ENCODE measurements at regions not wholly inside any gene's neighbourhood (a gene's known extent, or its start where the extent isn't known, plus 50 kb on each side); places are given as distances from the start of the nearest gene placed in this dataset.
A peak's percentile ranks its signal among the peaks of the same experiment; 100 is the strongest.
"Not testable (repeated sequence)": the region's sequence is repeated elsewhere in the genome, so short reads cannot be mapped to it uniquely, and the experiment has no call there.

DNA sequence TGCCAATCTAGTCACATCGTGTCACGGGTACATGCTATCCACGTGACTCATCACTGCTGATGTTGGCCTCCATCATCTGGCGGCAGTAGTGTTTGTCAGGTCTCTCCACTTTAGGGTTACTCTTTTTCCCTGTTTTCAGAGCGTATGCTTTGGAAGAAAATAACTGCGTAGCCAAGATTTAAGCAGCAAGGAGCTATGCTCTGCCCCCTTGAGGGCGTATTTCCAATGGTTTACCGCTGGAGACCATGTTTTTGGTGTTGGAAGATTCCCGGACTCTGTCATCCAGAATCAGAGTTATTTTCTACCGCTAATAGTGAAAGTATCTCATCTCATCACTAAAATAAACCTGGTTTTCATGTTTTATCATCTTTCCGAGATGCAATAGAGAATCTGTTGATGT, 306.5 kb downstream of the C6orf118 start:
- DNase-seq (ENCODE audit: low spot score) = no peak

GRCh38 chr6:165002358-165002757, 307.0 kb downstream of the C6orf118 start:
- DNase-seq (ENCODE audit: low spot score) = no peak

- no peak for DNase-seq (ENCODE audit: low spot score)
These were observed 307.8 kb downstream of the C6orf118 start for GRCh38 chr6:165001502-165002157.

- DNase-seq (ENCODE audit: low spot score) = no peak
These were observed 311.1 kb downstream of the C6orf118 start for GRCh38 chr6:164998297-164998696.

DNA sequence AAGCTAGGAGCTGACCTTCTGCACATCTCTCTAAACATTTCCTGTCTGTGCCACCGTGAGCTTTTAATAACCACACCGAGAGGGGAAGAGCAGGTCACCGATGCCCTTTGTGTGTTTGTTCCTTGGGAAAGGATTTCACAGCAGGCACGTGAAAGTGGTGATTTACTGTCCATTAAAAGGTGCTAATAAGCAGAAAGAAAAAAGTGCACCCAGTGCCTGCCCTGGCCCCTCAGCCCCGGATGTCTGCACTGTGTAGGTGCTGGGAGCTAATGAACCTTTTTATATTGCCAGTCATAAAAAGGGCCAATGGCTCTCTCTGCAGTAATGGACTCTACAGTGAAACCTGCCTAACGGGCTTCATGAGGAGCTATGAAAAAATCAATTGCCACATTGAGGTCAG, 312.6 kb downstream of the C6orf118 start:
- DNase-seq (ENCODE audit: low spot score) = no peak

DNA sequence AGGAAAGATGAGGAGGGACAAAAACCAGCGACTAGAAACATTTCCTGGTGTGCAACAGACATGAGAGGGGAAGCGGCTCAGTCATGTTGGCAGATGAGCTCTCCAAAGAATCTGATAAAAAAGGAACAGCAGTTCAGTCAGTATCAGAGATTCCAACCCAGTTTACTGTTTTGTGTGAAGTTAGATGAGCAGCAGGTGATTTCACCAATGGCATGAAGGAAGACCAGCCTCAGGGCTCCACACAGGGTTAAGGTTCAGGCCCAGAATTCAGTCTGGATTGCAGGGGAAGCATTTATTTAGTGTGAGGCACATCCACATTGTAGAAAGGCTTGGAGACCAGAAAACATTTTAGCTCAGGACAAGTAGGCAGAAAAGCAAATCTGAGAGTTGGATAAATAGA, 317.8 kb downstream of the C6orf118 start:
- no peak for DNase-seq (ENCODE audit: low spot score)

DNA sequence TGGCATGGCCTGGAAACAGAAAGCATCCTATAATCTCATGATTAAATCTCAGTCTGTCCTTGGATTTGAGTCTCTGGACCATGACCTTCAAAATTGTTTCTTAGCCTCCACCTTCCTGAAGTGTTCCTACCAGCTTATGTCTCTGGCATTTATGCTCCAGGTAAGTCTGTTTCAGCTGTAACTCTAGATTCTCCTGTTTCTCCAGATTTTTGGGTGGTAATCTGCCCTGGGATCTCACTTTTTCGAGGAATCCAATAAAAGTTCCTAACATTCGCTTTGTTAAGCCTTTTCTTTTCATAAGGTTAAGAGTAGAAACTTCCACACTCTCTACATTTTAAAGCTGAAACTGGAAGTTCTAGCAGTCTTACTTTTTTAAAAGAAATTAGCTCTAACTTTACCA, 318.5 kb downstream of the C6orf118 start:
- DNase-seq (ENCODE audit: low spot score) = no peak

GRCh38 chr6:164982389-164982788, 327.0 kb downstream of the C6orf118 start:
- no peak for DNase-seq (ENCODE audit: low spot score)

- DNase-seq (ENCODE audit: low spot score) = no peak
These were observed 342.3 kb downstream of the C6orf118 start for GRCh38 chr6:164967102-164967501.

DNA sequence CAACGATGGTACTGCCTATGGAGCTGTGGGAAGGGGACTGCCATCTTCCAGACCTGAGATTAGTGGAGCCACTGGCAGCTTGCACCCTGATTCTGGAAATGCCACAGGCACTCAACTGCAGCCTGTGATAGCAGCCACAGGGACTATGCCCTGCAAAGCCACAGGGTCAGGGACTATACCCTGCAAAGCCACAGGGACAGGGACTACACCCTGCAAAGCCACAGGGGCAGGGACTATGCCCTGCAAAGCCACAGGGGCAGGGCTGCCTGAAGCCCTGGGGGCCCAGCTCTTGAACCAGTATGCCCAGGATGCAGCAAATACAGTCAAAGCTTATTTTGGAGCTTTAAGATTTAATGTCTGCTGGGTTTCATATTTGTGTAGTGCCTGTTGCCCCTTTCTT, 346.6 kb downstream of the C6orf118 start:
- no peak for DNase-seq (ENCODE audit: low spot score)

DNA sequence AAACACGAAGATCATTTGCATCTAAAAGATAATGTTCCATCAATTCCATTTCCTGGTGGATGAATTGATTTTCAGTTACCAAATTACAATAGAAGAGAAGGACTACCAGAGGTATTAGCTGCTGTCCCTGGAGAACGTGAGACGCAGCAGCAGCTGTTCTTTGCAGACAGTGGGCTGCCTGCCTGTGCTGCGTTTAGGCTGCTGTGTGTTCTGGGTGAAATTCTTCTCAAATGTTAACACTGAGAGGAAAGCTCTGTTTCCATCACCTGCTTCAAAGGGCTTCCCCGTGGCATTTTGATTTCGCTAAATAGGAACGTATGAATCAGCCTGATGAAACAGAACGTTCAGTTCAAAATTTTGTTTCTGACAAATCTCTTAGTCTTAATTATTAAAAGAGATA, 362.2 kb downstream of the C6orf118 start:
- DNase-seq (ENCODE audit: low spot score) = no peak

DNA sequence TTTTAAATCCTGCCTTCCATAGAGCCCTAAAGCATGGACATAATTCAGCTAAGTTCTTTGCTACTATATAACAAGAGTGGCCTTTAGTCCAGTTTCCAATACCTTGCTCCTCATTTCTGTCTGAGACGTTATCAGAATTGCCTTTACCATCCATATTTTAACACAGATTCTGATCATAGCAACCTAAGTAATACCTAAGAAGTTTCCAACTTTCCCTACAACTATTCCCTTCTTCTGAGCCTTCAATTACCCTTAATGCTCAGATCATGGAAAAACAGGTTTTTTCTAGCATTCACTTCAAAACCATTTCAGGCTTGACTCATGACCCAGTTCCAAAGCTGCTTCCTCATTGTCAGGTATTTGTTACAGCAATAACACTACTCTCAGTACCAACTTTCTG, 367.1 kb downstream of the C6orf118 start:
- DNase-seq (ENCODE audit: low spot score) = no peak

GRCh38 chr6:164933238-164933794, 376.1 kb downstream of the C6orf118 start:
- DNase-seq (ENCODE audit: low spot score) = not testable (repeated sequence)

GRCh38 chr6:164929408-164929977, 379.9 kb downstream of the C6orf118 start:
- DNase-seq (ENCODE audit: low spot score) = no peak

DNA sequence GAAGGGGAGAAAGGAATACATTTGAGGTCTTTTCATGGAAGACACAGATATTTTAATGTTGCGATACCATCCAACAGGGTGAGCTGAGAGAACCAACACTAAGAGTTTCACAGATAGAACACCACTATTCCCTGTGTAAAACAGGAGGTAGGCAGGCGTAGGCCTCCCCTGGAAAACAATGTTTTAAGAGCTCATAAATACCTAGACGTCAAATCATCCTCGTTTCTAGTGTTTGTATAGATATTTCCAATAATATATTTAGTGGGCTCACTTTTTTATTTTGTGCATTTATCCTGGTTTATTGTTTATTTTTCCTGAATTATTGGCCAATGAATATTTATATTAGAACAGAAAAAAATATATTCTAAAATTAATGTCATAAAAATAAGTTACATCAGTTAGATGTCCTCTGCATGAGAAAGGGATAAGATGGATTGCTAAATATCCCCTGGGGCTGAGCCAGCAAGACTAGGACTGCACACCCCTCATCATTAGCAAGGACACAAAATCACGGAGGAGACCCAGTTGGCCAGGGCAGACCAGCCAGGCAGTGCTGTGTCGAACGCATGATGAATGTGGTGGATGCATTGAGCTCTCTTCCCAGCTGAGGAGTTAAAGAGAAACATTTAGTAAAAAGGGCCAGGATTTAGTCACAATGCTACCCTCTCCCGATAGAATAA, 380.5 kb downstream of the C6orf118 start:
- DNase-seq (ENCODE audit: low spot score) = no peak

DNA sequence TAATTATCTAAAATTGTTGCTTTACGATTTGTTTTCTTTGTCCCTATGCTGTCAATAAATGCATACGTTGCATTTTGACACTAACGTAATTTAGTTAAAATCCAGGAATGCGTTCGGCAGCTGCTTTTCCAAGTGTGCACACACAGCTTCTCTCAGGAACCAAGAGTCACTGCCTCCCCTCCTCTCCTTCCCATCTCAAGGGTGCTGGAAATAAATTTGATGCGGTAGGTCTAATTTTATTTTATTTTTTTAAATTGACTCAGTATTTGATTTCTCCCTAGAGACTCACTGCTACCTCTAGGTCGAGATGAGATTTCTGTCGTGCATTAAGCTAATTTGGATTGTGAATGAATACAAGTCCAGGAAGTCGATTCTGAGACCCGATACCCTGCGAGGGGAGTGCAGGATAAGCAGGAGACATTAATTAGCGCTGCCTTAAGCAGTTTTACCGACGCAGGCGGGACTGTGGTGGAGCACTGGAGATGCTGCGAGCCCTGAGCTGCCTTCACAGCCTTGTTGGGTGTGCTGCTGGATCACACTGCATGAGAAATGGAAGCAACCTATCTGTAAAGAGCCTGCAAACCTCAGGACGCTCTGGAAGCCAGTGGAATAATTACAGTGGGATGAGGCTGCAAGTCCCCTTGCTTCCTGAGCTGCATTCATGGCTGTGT, 381.2 kb downstream of the C6orf118 start:
- no peak for DNase-seq (ENCODE audit: low spot score)

GRCh38 chr6:164927288-164928056, 381.9 kb downstream of the C6orf118 start:
- peak; percentile 54 for DNase-seq (ENCODE audit: low spot score)

GRCh38 chr6:164926686-164927085, 382.7 kb downstream of the C6orf118 start:
- no peak for DNase-seq (ENCODE audit: low spot score)

DNA sequence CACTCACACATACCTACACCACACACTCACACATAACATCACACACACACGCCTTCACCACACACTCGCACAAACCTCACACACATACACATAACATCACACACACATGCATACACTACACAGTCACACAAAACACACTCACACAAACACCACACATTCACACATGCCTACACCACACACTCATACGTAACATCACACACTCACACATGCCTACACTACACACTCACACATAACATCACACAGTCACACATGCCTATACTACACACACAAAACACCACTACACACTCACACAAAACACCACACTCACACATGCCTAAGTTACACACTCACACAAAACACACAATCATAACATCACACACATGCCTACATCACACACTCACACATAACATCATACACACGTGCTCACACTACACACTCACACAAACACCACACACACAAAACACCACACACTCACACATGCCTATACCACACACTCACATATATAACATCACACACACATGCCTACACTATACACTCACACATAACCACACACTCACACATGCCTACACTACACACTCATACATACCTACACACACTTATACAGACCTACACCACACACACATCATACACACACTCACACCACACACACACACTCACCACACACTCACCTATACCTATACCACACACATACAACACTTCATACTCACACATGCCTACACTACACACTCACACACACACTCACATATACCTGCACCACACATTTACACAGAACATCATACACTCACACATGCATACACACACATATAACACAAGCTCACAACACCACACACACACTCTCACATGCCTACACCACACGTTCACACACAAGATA, 383.5 kb downstream of the C6orf118 start:
- no peak for DNase-seq (ENCODE audit: low spot score)

DNA sequence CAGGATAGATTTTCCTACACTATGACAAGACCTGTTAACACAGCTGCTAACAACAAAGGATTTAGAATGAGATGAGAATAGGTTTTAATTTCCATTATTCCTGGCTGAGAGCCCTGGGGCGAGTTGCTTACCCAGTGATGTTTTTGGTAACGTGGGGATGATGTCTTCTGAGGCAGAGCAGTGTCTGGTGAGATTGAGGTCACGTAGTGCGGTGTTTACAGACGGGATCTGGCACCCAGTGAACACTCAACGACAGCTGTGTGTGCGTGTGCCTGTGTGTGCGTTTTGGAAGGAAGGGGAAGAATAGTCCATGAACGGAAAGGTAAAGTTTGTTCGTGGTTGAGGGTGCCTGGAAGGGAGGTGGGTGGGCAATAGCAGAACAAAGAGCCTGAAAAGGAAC, 384.7 kb downstream of the C6orf118 start:
- DNase-seq (ENCODE audit: low spot score) = no peak

- DNase-seq (ENCODE audit: low spot score) = no peak
These were observed 392.2 kb downstream of the C6orf118 start for GRCh38 chr6:164917211-164917610.
